GM12872 (cell line): ENCODE measurements at regions not wholly inside any gene's neighbourhood (a gene's known extent, or its start where the extent isn't known, plus 50 kb on each side); places are given as distances from the start of the nearest gene placed in this dataset.
A peak's percentile ranks its signal among the peaks of the same experiment; 100 is the strongest.

ENCODE experiments used
- CTCF ChIP-seq: IDR thresholded peaks from 3 replicates; pipeline ENCODE4 v1.5.1; 2011; ENCODE audit warnings: low read depth, mild to moderate bottlenecking, low read length, moderate library complexity; ENCODE audit not compliant: insufficient read depth

DNA sequence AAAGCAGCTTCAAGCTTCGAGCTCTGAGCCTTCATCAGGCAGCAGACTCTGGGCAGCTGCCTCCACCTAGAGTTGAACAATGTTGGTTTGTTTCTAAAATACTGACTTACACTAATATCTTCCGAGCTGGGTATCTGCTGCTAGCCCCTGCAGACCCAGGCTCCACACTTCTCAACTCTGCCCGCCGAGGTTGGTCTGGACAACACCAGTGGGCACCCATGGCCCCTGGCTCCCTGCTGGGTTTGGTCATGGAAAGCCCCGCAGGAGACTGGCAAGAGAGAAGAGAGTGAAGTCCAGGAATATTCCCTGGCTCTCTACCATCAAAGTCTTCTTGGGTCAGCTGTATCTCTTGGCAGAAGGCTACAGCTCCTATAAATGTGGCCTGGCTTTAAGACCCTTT is 214.2 kb upstream of the TMEM132C start:
- no peak for TF ChIP-seq CTCF

GRCh38 chr12:128055567-128055966 is 211.4 kb upstream of the TMEM132C start:
- no peak for TF ChIP-seq CTCF

- TF ChIP-seq CTCF, result no peak
Measured at GRCh38 chr12:128056136-128056801, 210.7 kb upstream of the TMEM132C start.

GRCh38 chr12:128057586-128057985 is 209.4 kb upstream of the TMEM132C start:
- no peak for TF ChIP-seq CTCF

- no peak for TF ChIP-seq CTCF
Measured at GRCh38 chr12:128059621-128060370, 207.2 kb upstream of the TMEM132C start.

DNA sequence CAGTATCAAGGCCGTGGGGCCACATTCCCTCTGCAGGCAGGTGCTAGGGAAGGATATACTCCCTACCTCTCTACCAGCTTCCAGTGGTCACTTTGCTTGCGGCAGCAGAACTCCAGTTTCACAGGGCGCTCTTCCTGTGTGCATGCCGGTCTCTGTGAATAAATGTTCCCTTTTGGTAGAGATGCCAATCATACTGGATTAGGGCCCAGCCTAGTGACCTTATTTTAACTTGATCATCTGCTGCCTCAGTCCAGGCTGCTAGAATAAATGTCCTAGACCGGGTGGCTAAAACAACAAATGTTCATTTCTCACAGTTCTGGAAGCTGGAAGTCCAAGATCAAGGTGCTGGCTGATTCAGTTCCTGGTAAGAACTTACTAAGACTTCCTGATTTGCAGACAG is 198.8 kb upstream of the TMEM132C start:
- no peak for TF ChIP-seq CTCF

GRCh38 chr12:128069359-128069997 is 197.5 kb upstream of the TMEM132C start:
- TF ChIP-seq CTCF, result peak; percentile 68
